ENCODE measurements at regions not wholly inside any gene's neighbourhood (a gene's known extent, or its start where the extent isn't known, plus 50 kb on each side); places are given as distances from the start of the nearest gene placed in this dataset.
A peak's percentile ranks its signal among the peaks of the same experiment; 100 is the strongest.
"Not testable (repeated sequence)": the region's sequence is repeated elsewhere in the genome, so short reads cannot be mapped to it uniquely, and the experiment has no call there.

- not testable (repeated sequence) for H3K27me3 Mint-ChIP-seq, ATAC-seq, DNase-seq
Observed at GRCh38 chr3:75572303-75572702, 91.8 kb upstream of the FRG2C start.

DNA sequence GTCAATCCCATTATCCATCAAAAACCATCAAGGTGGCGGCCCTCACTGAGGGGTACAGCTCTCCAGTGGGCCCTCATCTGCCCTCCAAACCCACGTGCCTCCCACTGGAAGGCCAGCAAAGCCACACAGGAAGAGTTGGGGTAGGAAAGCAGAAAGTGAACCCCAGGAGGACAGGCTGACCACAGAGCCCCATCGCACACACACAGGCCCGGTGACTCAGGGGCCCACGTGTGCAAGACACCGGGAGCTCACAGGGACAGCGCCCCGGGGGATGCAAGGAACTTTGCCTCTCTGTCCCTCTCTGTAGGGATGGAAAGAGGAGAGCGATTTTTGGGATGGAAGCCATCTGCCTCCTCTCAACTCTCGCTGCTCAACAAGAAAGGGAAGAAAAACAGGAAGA is 85.0 kb upstream of the FRG2C start:
- ATAC-seq, DNase-seq, H3K9me3 Mint-ChIP-seq, H3K4me1 Mint-ChIP-seq, H3K27ac Mint-ChIP-seq: not testable (repeated sequence)
- peak overlapping the region; percentile 65 to 76 for H3K4me3 Mint-ChIP-seq
- peaks cover 41% of the 10 kb centered on the region for H3K27me3 Mint-ChIP-seq

More at GRCh38 chr3:75572303-75572702, 91.8 kb upstream of the FRG2C start:
- H3K4me3 Mint-ChIP-seq, H3K4me1 Mint-ChIP-seq, H3K27ac Mint-ChIP-seq, H3K9me3 Mint-ChIP-seq: not testable (repeated sequence)

- ATAC-seq, DNase-seq, H3K27ac Mint-ChIP-seq, H3K4me1 Mint-ChIP-seq, H3K9me3 Mint-ChIP-seq: not testable (repeated sequence)
- peak overlapping the region; percentile 65 to 76 for H3K4me3 Mint-ChIP-seq
- peaks cover 45% of the 10 kb centered on the region for H3K27me3 Mint-ChIP-seq
Observed at GRCh38 chr3:75579536-75579935, 84.6 kb upstream of the FRG2C start.

GRCh38 chr3:75579981-75580782 is 83.9 kb upstream of the FRG2C start:
- peaks cover 45% of the 10 kb centered on the region for H3K27me3 Mint-ChIP-seq
- H3K4me3 Mint-ChIP-seq: peak overlapping the region; percentile 51 to 55
- peak; percentile 48 to 54 for DNase-seq
- H3K9me3 Mint-ChIP-seq, H3K27ac Mint-ChIP-seq, H3K4me1 Mint-ChIP-seq: not testable (repeated sequence)
- ATAC-seq: peak; percentile 50

GRCh38 chr3:75582536-75582935 is 81.6 kb upstream of the FRG2C start:
- ATAC-seq, DNase-seq, H3K4me1 Mint-ChIP-seq, H3K4me3 Mint-ChIP-seq, H3K9me3 Mint-ChIP-seq, H3K27ac Mint-ChIP-seq: not testable (repeated sequence)
- H3K27me3 Mint-ChIP-seq: peaks cover 45% of the 10 kb centered on the region

DNA sequence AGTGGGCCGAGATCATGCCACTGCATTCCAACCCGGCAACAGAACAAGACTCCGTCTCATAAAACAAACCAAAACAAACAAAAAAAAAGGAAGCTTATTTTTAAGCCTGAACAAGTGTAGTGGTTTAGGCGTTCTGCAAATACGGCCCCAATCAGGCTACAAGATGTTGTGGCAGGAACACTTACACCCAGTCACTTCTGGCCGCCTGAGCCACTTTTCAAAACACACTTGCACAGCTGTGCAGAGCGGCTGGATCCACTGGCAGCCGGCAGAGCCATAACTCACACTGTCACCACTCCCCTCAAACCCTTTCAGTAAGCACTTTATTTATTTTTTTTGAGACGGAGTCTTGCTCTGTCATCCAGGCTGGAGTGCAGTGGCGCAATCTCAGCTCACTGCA is 81.0 kb upstream of the FRG2C start:
- H3K27me3 Mint-ChIP-seq: peaks cover 45% of the 10 kb centered on the region
- H3K27ac Mint-ChIP-seq, H3K4me3 Mint-ChIP-seq, H3K9me3 Mint-ChIP-seq, ATAC-seq, DNase-seq, H3K4me1 Mint-ChIP-seq: not testable (repeated sequence)

DNA sequence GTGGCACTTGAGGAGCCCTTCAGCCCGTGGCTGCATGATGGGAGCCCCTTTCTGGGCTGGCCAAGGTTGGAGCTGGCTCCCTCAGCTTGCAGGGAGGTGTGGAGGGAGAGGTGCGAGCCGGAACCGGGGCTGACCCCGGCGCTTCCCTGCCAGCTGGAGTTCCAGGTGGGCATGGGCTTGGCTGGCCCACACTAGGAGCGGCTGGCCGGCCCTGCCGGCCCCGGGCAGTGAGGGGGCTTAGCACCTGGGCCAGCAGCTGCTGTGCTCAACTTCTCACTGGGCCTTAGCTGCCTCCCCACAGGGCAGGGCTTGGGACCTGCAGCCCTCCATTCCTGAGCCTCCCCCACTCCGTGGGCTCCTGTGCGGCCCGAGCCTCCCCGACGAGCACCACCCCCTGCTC is 76.4 kb upstream of the FRG2C start:
- not testable (repeated sequence) for H3K27me3 Mint-ChIP-seq, H3K27ac Mint-ChIP-seq, H3K4me3 Mint-ChIP-seq, H3K9me3 Mint-ChIP-seq, H3K4me1 Mint-ChIP-seq, DNase-seq, ATAC-seq

GRCh38 chr3:75590382-75590781 is 73.7 kb upstream of the FRG2C start:
- H3K4me1 Mint-ChIP-seq, ATAC-seq, H3K27me3 Mint-ChIP-seq, DNase-seq, H3K27ac Mint-ChIP-seq, H3K4me3 Mint-ChIP-seq: not testable (repeated sequence)
- H3K9me3 Mint-ChIP-seq: peaks cover 0 to 12% of the 10 kb centered on the region in 2 donors

GRCh38 chr3:75604286-75604934 is 59.7 kb upstream of the FRG2C start:
- ATAC-seq, H3K27me3 Mint-ChIP-seq, H3K4me3 Mint-ChIP-seq, H3K27ac Mint-ChIP-seq, H3K4me1 Mint-ChIP-seq, H3K9me3 Mint-ChIP-seq: not testable (repeated sequence)
- peak in 1 of 2 donors; percentile 59 for DNase-seq

GRCh38 chr3:75607996-75608395 is 56.1 kb upstream of the FRG2C start:
- H3K4me3 Mint-ChIP-seq, H3K27me3 Mint-ChIP-seq, H3K9me3 Mint-ChIP-seq, DNase-seq, ATAC-seq, H3K27ac Mint-ChIP-seq, H3K4me1 Mint-ChIP-seq: not testable (repeated sequence)

DNA sequence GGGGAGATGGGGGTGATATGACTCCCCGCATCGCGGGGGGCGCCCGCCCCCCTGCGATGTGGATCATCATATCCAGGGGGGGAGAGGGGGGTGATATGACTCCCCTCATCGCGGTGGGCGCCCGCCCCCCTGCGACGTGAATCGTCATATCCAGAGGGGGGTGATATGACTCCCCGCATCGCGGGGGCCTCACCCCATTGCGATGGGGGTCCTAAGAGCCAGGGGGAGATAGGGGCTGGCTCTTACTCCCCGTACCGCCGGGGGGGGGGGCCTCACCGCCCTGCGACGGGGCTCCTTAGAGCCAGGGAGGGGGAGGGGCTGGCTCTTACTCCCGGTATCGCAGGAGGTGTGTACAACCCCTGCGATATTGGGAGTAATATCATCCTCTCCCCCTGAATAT is 54.5 kb upstream of the FRG2C start:
- peak; percentile 58 for ATAC-seq
- peak overlapping the region in 1 of 2 donors; percentile 94 for H3K27ac Mint-ChIP-seq
- not testable (repeated sequence) for H3K9me3 Mint-ChIP-seq, H3K4me3 Mint-ChIP-seq, H3K27me3 Mint-ChIP-seq, DNase-seq, H3K4me1 Mint-ChIP-seq

DNA sequence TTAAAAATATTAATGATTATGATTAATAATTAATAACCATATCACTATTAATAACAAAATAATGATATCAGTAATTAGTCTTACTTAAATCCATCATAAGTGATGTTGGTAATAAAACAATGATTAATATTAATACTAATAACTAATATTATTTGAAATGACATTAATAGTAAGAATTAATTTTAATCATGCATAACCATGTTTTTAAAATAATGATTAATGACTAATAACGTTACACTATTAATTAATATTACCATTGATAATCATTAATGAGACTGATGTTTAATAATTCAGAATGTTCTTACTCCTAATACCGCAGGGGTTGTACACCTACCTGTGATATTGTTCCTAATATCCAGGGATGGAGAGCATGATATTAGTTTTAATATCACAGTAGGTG is 53.4 kb upstream of the FRG2C start:
- ATAC-seq (no peak), DNase-seq (no peak)
- Mint-ChIP-seq H3K4me3 (no peak overlapping the region), H3K4me1 (no peaks in the 10 kb centered on the region), H3K27me3 (no peaks in the 10 kb centered on the region), H3K9me3 (peaks cover 5 to 8% of the 10 kb centered on the region in 2 donors), H3K27ac (no peak overlapping the region)

DNA sequence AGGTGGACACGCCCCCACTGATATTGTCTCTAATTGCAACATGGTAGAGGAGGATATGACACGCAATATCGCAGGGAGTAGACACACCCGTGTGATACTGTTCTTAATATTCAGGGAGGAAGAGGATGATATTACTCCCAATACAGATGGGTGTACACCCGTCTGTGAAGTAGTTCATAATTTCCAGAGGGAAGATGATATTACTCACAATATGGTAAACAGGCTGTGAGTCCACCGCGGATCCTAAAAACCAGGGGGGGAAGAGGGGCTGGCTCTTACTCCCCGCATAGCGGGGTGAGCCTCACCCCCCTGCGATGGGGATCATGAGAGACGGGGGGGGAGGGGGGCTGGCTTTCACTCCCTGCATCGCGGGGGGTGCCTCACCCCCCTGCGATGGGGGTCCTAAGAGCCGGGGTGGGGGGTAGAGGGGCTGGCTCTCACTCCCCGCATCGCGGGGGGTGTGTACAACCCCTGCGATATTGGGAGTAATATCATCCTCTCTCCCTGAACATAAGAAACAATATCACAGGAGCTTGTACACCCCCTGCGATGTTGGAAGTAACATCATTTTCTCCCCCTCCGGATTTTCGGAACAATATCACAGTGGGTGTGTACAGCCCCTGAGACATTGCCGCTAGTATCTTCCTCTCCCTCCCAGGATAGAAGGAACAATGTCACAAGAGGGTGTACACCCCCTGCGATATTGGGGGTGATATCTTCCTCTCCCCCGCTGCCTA is 52.2 kb upstream of the FRG2C start:
- not testable (repeated sequence) for H3K4me1 Mint-ChIP-seq, H3K9me3 Mint-ChIP-seq, H3K4me3 Mint-ChIP-seq, H3K27ac Mint-ChIP-seq, H3K27me3 Mint-ChIP-seq, DNase-seq
- peak; percentile 65 for ATAC-seq
